ENCODE measurements at regions not wholly inside any gene's neighbourhood (a gene's known extent, or its start where the extent isn't known, plus 50 kb on each side); places are given as distances from the start of the nearest gene placed in this dataset.
"Not testable (repeated sequence)": the region's sequence is repeated elsewhere in the genome, so short reads cannot be mapped to it uniquely, and the experiment has no call there.

GRCh38 chr7:73200518-73201099, 108.0 kb downstream of the NSUN5 start:
- H3K27ac Mint-ChIP-seq; H3K36me3 Mint-ChIP-seq (ENCODE audit: low read depth); H3K27me3 Mint-ChIP-seq; H3K9me3 Mint-ChIP-seq; H3K4me3 Mint-ChIP-seq; H3K4me1 Mint-ChIP-seq: not testable (repeated sequence)
- peak; percentile 53 for ATAC-seq (replicated peaks)

GRCh38 chr7:73193991-73194390, 108.2 kb upstream of the SPDYE9 start:
- not testable (repeated sequence) for H3K36me3 Mint-ChIP-seq (ENCODE audit: low read depth); H3K9me3 Mint-ChIP-seq; H3K4me3 Mint-ChIP-seq; H3K4me1 Mint-ChIP-seq; H3K27ac Mint-ChIP-seq; ATAC-seq (replicated peaks); H3K27me3 Mint-ChIP-seq

- H3K27me3 Mint-ChIP-seq, H3K9me3 Mint-ChIP-seq: not testable (repeated sequence)
- ATAC-seq (replicated peaks) = peak; percentile 49
Observed at GRCh38 chr7:73190483-73191155, 104.8 kb upstream of the SPDYE9 start.

GRCh38 chr7:73188287-73188686, 102.4 kb upstream of the SPDYE9 start:
- ATAC-seq (replicated peaks); H3K36me3 Mint-ChIP-seq (ENCODE audit: low read depth); H3K4me1 Mint-ChIP-seq; H3K27me3 Mint-ChIP-seq; H3K27ac Mint-ChIP-seq; H3K4me3 Mint-ChIP-seq; H3K9me3 Mint-ChIP-seq: not testable (repeated sequence)

More at GRCh38 chr7:73190483-73191155, 104.8 kb upstream of the SPDYE9 start:
- not testable (repeated sequence) for H3K36me3 Mint-ChIP-seq (ENCODE audit: low read depth); H3K27ac Mint-ChIP-seq; H3K4me1 Mint-ChIP-seq; H3K4me3 Mint-ChIP-seq

GRCh38 chr7:73186589-73187309, 100.9 kb upstream of the SPDYE9 start:
- ATAC-seq (replicated peaks); H3K27ac Mint-ChIP-seq; H3K27me3 Mint-ChIP-seq; H3K4me1 Mint-ChIP-seq; H3K36me3 Mint-ChIP-seq (ENCODE audit: low read depth); H3K4me3 Mint-ChIP-seq; H3K9me3 Mint-ChIP-seq: not testable (repeated sequence)

- not testable (repeated sequence) for H3K4me3 Mint-ChIP-seq; H3K27me3 Mint-ChIP-seq; ATAC-seq (replicated peaks); H3K36me3 Mint-ChIP-seq (ENCODE audit: low read depth); H3K9me3 Mint-ChIP-seq; H3K4me1 Mint-ChIP-seq; H3K27ac Mint-ChIP-seq
Observed at GRCh38 chr7:73176813-73177212, 91.0 kb upstream of the SPDYE9 start.

- not testable (repeated sequence) for H3K9me3 Mint-ChIP-seq; H3K36me3 Mint-ChIP-seq (ENCODE audit: low read depth); H3K4me1 Mint-ChIP-seq; H3K27me3 Mint-ChIP-seq; H3K27ac Mint-ChIP-seq; H3K4me3 Mint-ChIP-seq; ATAC-seq (replicated peaks)
Observed at GRCh38 chr7:73175322-73175721, 89.5 kb upstream of the SPDYE9 start.

- not testable (repeated sequence) for H3K4me3 Mint-ChIP-seq; H3K36me3 Mint-ChIP-seq (ENCODE audit: low read depth); ATAC-seq (replicated peaks)
Observed at GRCh38 chr7:73170902-73171301, 85.1 kb upstream of the SPDYE9 start.

GRCh38 chr7:73170415-73170814, 84.6 kb upstream of the SPDYE9 start:
- not testable (repeated sequence) for H3K36me3 Mint-ChIP-seq (ENCODE audit: low read depth); H3K27ac Mint-ChIP-seq; H3K27me3 Mint-ChIP-seq; ATAC-seq (replicated peaks); H3K4me3 Mint-ChIP-seq; H3K4me1 Mint-ChIP-seq; H3K9me3 Mint-ChIP-seq

More at GRCh38 chr7:73170902-73171301, 85.1 kb upstream of the SPDYE9 start:
- not testable (repeated sequence) for H3K4me1 Mint-ChIP-seq, H3K27ac Mint-ChIP-seq, H3K9me3 Mint-ChIP-seq, H3K27me3 Mint-ChIP-seq

GRCh38 chr7:73166152-73166551, 80.3 kb upstream of the SPDYE9 start:
- not testable (repeated sequence) for ATAC-seq (replicated peaks); H3K27me3 Mint-ChIP-seq; H3K36me3 Mint-ChIP-seq (ENCODE audit: low read depth); H3K4me1 Mint-ChIP-seq; H3K4me3 Mint-ChIP-seq; H3K9me3 Mint-ChIP-seq; H3K27ac Mint-ChIP-seq

GRCh38 chr7:73162680-73163079, 76.8 kb upstream of the SPDYE9 start:
- H3K4me3 Mint-ChIP-seq, H3K9me3 Mint-ChIP-seq: not testable (repeated sequence)

GRCh38 chr7:73161727-73162126, 75.9 kb upstream of the SPDYE9 start:
- H3K36me3 Mint-ChIP-seq (ENCODE audit: low read depth); H3K4me1 Mint-ChIP-seq; H3K27ac Mint-ChIP-seq; H3K4me3 Mint-ChIP-seq; H3K27me3 Mint-ChIP-seq; ATAC-seq (replicated peaks); H3K9me3 Mint-ChIP-seq: not testable (repeated sequence)

More at GRCh38 chr7:73162680-73163079, 76.8 kb upstream of the SPDYE9 start:
- H3K36me3 Mint-ChIP-seq (ENCODE audit: low read depth); ATAC-seq (replicated peaks); H3K4me1 Mint-ChIP-seq; H3K27me3 Mint-ChIP-seq; H3K27ac Mint-ChIP-seq: not testable (repeated sequence)

GRCh38 chr7:73157169-73157661, 71.4 kb upstream of the SPDYE9 start:
- not testable (repeated sequence) for H3K4me3 Mint-ChIP-seq; H3K27ac Mint-ChIP-seq; H3K27me3 Mint-ChIP-seq; ATAC-seq (replicated peaks); H3K9me3 Mint-ChIP-seq; H3K4me1 Mint-ChIP-seq; H3K36me3 Mint-ChIP-seq (ENCODE audit: low read depth)

GRCh38 chr7:73156510-73157168, 70.8 kb upstream of the SPDYE9 start:
- not testable (repeated sequence) for H3K36me3 Mint-ChIP-seq (ENCODE audit: low read depth); H3K4me1 Mint-ChIP-seq; H3K9me3 Mint-ChIP-seq; H3K27me3 Mint-ChIP-seq; ATAC-seq (replicated peaks); H3K27ac Mint-ChIP-seq
- peak overlapping the region; percentile 67 for H3K4me3 Mint-ChIP-seq

- H3K36me3 Mint-ChIP-seq (ENCODE audit: low read depth); H3K9me3 Mint-ChIP-seq; H3K27me3 Mint-ChIP-seq; H3K4me1 Mint-ChIP-seq; H3K27ac Mint-ChIP-seq: not testable (repeated sequence)
- ATAC-seq (replicated peaks) = peak; percentile 95
- H3K4me3 Mint-ChIP-seq = peak overlapping the region; percentile 52
Observed at GRCh38 chr7:73154586-73155038, 68.8 kb upstream of the SPDYE9 start.

Data from activated T-helper 17 cell treated with anti-CD3 and anti-CD28 coated beads, Interleukin-2, amount 50 U/mL, for 72 hours (primary cell).